Loucy (cell line): ENCODE measurements at regions not wholly inside any gene's neighbourhood (a gene's known extent, or its start where the extent isn't known, plus 50 kb on each side); places are given as distances from the start of the nearest gene placed in this dataset.

Experiments used
- H2AFZ ChIP-seq: fragments of 200-600 bp; sonication (generic); 2 replicates; pipeline ENCODE4 v1.6.0; 2016; ENCODE audit warnings: antibody characterized with exemption, mild to moderate bottlenecking, low read length, moderate library complexity
- H3F3A ChIP-seq: fragments of 200-600 bp; 2 replicates; pipeline ENCODE4 v1.6.0; 2016; ENCODE audit warnings: antibody characterized with exemption, low read depth, mild to moderate bottlenecking
- H3K27me3 ChIP-seq: fragments of 200-600 bp; sonication (generic); 2 replicates; pipeline ENCODE4 v1.6.1; 2014; ENCODE audit warnings: low read length, mild to moderate bottlenecking; ENCODE audit not compliant: insufficient read depth, poor library complexity, severe bottlenecking
- H3K36me3 ChIP-seq: fragments of 200-600 bp; sonication (generic); 2 replicates; pipeline ENCODE4 v1.6.1; 2016; ENCODE audit warnings: low read length; ENCODE audit not compliant: insufficient read depth
- H3K4me1 ChIP-seq: fragments of 200-600 bp; sonication (generic); 2 replicates; pipeline ENCODE4 v1.5.1; 2014; ENCODE audit warnings: low read length, mild to moderate bottlenecking; ENCODE audit not compliant: insufficient read depth, poor library complexity, severe bottlenecking
- H3K4me2 ChIP-seq: fragments of 200-600 bp; sonication (generic); 2 replicates; pipeline ENCODE4 v1.6.0; 2014; ENCODE audit warnings: antibody characterized with exemption, low read length, low read depth, mild to moderate bottlenecking; ENCODE audit not compliant: poor library complexity, severe bottlenecking
- H3K4me3 ChIP-seq: fragments of 200-600 bp; sonication (generic); 2 replicates; pipeline ENCODE4 v1.5.1; 2014; ENCODE audit warnings: low read length, mild to moderate bottlenecking, mixed read lengths; ENCODE audit not compliant: poor library complexity, severe bottlenecking
- H3K79me2 ChIP-seq: fragments of 200-600 bp; sonication (generic); 2 replicates; pipeline ENCODE4 v1.6.1; 2014; ENCODE audit warnings: low read length; ENCODE audit not compliant: insufficient read depth
- H3K9ac ChIP-seq: fragments of 200-600 bp; sonication (generic); 2 replicates; pipeline ENCODE4 v1.6.0; 2014; ENCODE audit warnings: mild to moderate bottlenecking, low read depth, low read length, moderate library complexity; ENCODE audit not compliant: poor library complexity, severe bottlenecking
- H3K9me2 ChIP-seq: fragments of 200-600 bp; sonication (generic); replicated peaks from 2 replicates; pipeline ENCODE4 v1.6.1; 2016; ENCODE audit warnings: low read depth, low read length, mixed read lengths
- H3K9me3 ChIP-seq: fragments of 200-600 bp; sonication (generic); 2 replicates; pipeline ENCODE4 v1.6.1; 2014; ENCODE audit warnings: mild to moderate bottlenecking, antibody characterized with exemption, low read length, low read depth; ENCODE audit not compliant: insufficient read depth
- H4K20me1 ChIP-seq: fragments of 200-600 bp; sonication (generic); 2 replicates; pipeline ENCODE4 v1.6.0; 2014; ENCODE audit warnings: antibody characterized with exemption, low read length, mild to moderate bottlenecking; ENCODE audit not compliant: insufficient read depth, poor library complexity, severe bottlenecking
- EZH2phosphoT487 ChIP-seq: fragments of 200-600 bp; IDR thresholded peaks from 2 replicates; pipeline ENCODE4 v1.6.1; 2018; ENCODE audit warnings: antibody characterized with exemption, mild to moderate bottlenecking, moderate library complexity, borderline replicate concordance
- TF ChIP-seq, protein P1 (sequence below): fragments of 200-600 bp; sonication (generic); conservative IDR thresholded peaks from 2 replicates; pipeline ENCODE4 v1.5.1; 2014; ENCODE audit warnings: mild to moderate bottlenecking, antibody characterized with exemption, low read length

DNA sequence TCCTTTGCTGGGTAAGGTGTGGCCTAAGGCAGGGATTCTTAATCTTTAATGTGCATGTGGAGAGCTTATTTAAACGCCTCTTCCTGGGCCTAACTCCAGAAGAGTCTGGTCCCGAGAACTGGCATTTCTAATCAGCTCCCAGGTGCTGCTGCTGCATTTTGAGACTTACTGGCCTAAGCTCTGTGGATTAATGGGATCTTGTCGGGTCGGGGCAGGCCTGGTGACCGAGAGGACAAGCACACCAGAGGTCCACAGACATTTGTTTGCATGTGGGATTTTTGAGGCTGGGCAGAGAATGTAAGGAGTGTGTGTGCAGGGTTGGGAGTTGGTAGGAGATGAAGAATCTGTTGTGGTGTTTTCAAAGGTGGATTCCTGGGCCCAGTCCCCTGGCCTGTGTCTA is 95.0 kb upstream of the DAP start:
- Histone ChIP-seq H2AFZ (no peak overlapping the region), H4K20me1 (no peaks in the 10 kb centered on the region)
- TF ChIP-seq, protein P1, sequence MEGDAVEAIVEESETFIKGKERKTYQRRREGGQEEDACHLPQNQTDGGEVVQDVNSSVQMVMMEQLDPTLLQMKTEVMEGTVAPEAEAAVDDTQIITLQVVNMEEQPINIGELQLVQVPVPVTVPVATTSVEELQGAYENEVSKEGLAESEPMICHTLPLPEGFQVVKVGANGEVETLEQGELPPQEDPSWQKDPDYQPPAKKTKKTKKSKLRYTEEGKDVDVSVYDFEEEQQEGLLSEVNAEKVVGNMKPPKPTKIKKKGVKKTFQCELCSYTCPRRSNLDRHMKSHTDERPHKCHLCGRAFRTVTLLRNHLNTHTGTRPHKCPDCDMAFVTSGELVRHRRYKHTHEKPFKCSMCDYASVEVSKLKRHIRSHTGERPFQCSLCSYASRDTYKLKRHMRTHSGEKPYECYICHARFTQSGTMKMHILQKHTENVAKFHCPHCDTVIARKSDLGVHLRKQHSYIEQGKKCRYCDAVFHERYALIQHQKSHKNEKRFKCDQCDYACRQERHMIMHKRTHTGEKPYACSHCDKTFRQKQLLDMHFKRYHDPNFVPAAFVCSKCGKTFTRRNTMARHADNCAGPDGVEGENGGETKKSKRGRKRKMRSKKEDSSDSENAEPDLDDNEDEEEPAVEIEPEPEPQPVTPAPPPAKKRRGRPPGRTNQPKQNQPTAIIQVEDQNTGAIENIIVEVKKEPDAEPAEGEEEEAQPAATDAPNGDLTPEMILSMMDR = no peak
- no peak for TF ChIP-seq EZH2phosphoT487

DNA sequence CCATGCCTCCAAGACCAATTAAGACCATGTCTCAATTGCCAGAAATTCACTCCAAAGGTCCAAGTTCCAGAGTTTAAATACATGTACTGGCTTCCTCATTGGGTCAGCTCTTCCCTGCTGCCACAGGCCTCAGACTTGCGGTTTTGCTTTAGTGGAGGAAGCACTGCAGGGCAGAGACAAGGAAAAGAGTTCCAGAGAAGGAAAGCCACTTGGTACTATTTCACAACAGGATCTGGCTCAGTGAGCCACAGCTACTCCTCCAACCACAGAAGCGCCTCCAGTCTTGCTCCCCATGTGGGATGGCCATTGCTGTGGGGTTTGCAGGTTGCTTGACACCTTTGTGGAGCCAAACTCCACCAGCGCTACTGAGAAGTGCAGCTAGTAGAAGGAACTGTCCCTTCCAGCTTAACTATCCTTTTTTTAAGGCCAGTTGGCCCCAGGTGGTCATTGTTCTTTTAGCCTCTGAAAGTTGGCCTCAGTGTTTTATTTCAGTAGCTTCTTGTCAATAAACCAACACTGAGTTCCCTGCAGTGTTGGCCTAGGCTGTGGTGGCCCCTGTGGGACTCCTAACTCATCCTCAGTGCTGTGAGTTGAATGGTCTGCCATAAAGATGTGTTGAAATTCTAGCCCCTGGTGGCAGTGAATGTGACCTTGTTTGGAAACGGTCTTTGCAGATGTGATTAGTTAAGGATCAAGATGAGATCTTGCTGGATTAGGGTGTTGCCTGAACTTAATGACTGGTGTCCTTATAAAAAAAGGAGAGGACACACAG is 93.7 kb upstream of the DAP start:
- H3F3A ChIP-seq = no peaks in the 10 kb centered on the region
- no peaks in the 10 kb centered on the region for H3K9me2 ChIP-seq
- no peaks in the 10 kb centered on the region for H3K27me3 ChIP-seq
- H2AFZ ChIP-seq = no peak overlapping the region
- no peaks in the 10 kb centered on the region for H3K79me2 ChIP-seq
- H4K20me1 ChIP-seq = no peaks in the 10 kb centered on the region
- H3K4me3 ChIP-seq = no peak overlapping the region
- TF ChIP-seq, protein P1 = no peak
- no peak for TF ChIP-seq EZH2phosphoT487
- no peaks in the 10 kb centered on the region for H3K36me3 ChIP-seq
- no peak overlapping the region for H3K4me2 ChIP-seq
- no peak overlapping the region for H3K9ac ChIP-seq
- no peaks in the 10 kb centered on the region for H3K9me3 ChIP-seq
- H3K4me1 ChIP-seq = no peaks in the 10 kb centered on the region

More for the DNA sequence above, 95.0 kb upstream of the DAP start:
- Histone ChIP-seq H3K4me2 (no peak overlapping the region), H3K4me1 (no peaks in the 10 kb centered on the region), H3K9me3 (no peaks in the 10 kb centered on the region), H3K9me2 (no peaks in the 10 kb centered on the region), H3K4me3 (no peak overlapping the region), H3K9ac (no peak overlapping the region), H3K27me3 (no peaks in the 10 kb centered on the region), H3F3A (no peaks in the 10 kb centered on the region), H3K79me2 (no peaks in the 10 kb centered on the region), H3K36me3 (no peaks in the 10 kb centered on the region)

DNA sequence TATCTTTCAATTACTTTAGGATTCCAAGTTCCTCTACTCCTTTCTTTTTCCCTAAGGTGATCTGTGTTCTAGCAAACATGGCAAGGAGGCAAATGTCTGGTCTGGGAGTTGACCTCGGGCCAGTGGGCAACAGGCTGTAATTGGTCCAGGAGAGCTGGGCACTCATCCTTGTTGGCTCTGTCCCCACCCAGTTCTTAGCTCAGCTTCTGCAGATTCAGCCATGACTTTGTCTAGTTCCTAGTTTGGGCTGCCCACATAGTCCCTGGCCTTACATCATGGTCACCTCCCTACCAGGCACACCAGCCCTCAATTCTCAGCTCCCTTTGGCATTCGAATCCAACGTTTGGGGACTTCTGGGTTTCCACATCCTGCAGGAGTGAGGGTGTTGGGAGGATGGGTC is 92.1 kb upstream of the DAP start:
- Histone ChIP-seq H2AFZ (no peak overlapping the region), H3K36me3 (no peaks in the 10 kb centered on the region), H4K20me1 (no peaks in the 10 kb centered on the region), H3K27me3 (no peaks in the 10 kb centered on the region), H3K4me1 (no peaks in the 10 kb centered on the region), H3K9me2 (no peaks in the 10 kb centered on the region), H3K4me2 (no peak overlapping the region), H3K9ac (no peak overlapping the region), H3F3A (no peaks in the 10 kb centered on the region), H3K4me3 (no peak overlapping the region), H3K9me3 (no peaks in the 10 kb centered on the region), H3K79me2 (no peaks in the 10 kb centered on the region)
- TF ChIP-seq EZH2phosphoT487 = no peak
- TF ChIP-seq, protein P1 = no peak
